Panc1 (cell line): ENCODE measurements at regions not wholly inside any gene's neighbourhood (a gene's known extent, or its start where the extent isn't known, plus 50 kb on each side); places are given as distances from the start of the nearest gene placed in this dataset.

Experiments used
- ATAC-seq: fragments of 200-7000 bp; cut with Tn5 transposase; 2 replicates; pipeline ENCODE4 v1.9.1; 2020; ENCODE audit warnings: mild to moderate bottlenecking, moderate library complexity
- BruUV-seq: library from RNA; stranded (reverse); fragments of 400-500 nt; replicated peaks from 2 replicates; lab custom pipeline; 2021; lab: Mats Ljungman, UMichigan
- CTCF ChIA-PET: fragments of 300-600 bp; sonication (Branson Sonifier 250); formaldehyde crosslinking; loops from one replicate; lab custom pipeline; 2022; ENCODE audit warnings: antibody characterized with exemption; lab: Charles Lee
- POLR2A ChIA-PET: fragments of 300-600 bp; sonication (Branson Sonifier 250); formaldehyde crosslinking; loops from one replicate; lab custom pipeline; 2022; ENCODE audit warnings: antibody characterized with exemption; lab: Charles Lee
- DNase-seq: peaks from one replicate; pipeline ENCODE4 v3.0.0-alpha.2; 2010; ENCODE audit warnings: low read depth, low spot score
- H3K27ac ChIP-seq: 2 replicates; pipeline ENCODE4 v1.5.1; 2011; ENCODE audit warnings: mild to moderate bottlenecking, low read length, inconsistent platforms
- H3K27me3 ChIP-seq: fragments of 200-500 bp; sonication (Bioruptor generic); 2 replicates; pipeline ENCODE4 v1.6.0; 2014; ENCODE audit warnings: low read length, inconsistent platforms; ENCODE audit not compliant: control insufficient read depth, insufficient read depth
- H3K36me3 ChIP-seq: fragments of 200-500 bp; sonication (Bioruptor generic); 2 replicates; pipeline ENCODE4 v1.5.1; 2014; ENCODE audit warnings: inconsistent platforms, mild to moderate bottlenecking, low read length, moderate library complexity; ENCODE audit not compliant: control insufficient read depth, insufficient read depth
- H3K4me1 ChIP-seq: 2 replicates; pipeline ENCODE4 v1.5.1; 2011; ENCODE audit warnings: inconsistent platforms, mild to moderate bottlenecking, low read length, moderate library complexity; ENCODE audit not compliant: control insufficient read depth, insufficient read depth
- H3K4me3 ChIP-seq, 2 experiments: 2 replicates each; pipeline ENCODE4 v1.5.1; 2011 to 2012; ENCODE audit warnings: low read depth in 2 of 2, low read length in 2 of 2, mild to moderate bottlenecking in 2 of 2, inconsistent platforms in 1 of 2, moderate library complexity in 1 of 2
- H3K9me3 ChIP-seq: fragments of 200-500 bp; sonication (Bioruptor generic); 2 replicates; pipeline ENCODE4 v1.5.1; 2014; ENCODE audit warnings: low read depth, mild to moderate bottlenecking, inconsistent platforms, low read length, moderate library complexity; ENCODE audit not compliant: control insufficient read depth, insufficient read depth
- CTCF ChIP-seq: fragments of 450-650 bp; IDR thresholded peaks from 2 replicates; pipeline ENCODE4 v1.5.1; 2017; ENCODE audit warnings: mild to moderate bottlenecking
- POLR2AphosphoS5 ChIP-seq: IDR thresholded peaks from 2 replicates; pipeline ENCODE4 v1.6.1; 2012; ENCODE audit warnings: mild to moderate bottlenecking, low read depth, low read length, moderate library complexity
- REST ChIP-seq, 2 experiments: IDR thresholded peaks; 2 replicates each; pipeline ENCODE4 v1.6.1; 2011 to 2012; ENCODE audit warnings: low read depth in 2 of 2, control low read depth in 1 of 2, low read length in 1 of 2, mild to moderate bottlenecking in 1 of 2, moderate library complexity in 1 of 2; ENCODE audit not compliant: insufficient read depth in 1 of 2
- SIN3A ChIP-seq: IDR thresholded peaks from 2 replicates; pipeline ENCODE4 v1.6.1; 2012; ENCODE audit warnings: low read depth, mild to moderate bottlenecking, low read length, moderate library complexity, borderline replicate concordance; ENCODE audit not compliant: insufficient read depth
- TCF7L2 ChIP-seq: IDR thresholded peaks from 2 replicates; pipeline ENCODE4 v1.6.1; 2011; ENCODE audit warnings: mild to moderate bottlenecking, low read depth, low read length, inconsistent platforms
- in situ Hi-C: cut with HindIII; loops from 2 replicates; pipeline ENCODE4 v1.10.0; 2016; ENCODE audit warnings: low sequenced_read_pairs, low pct_unique_long_range_greater_than_20kb
- intact Hi-C: fragments of 100-400 bp; cut with micrococcal nuclease; formaldehyde crosslinking; loops from one replicate; pipeline ENCODE4 v1.10.0; 2022; ENCODE audit not compliant: unreplicated experiment

- no peak for ATAC-seq
- no peaks in the 10 kb centered on the region for H3K9me3 ChIP-seq
- in situ Hi-C loops (no loop called here), intact Hi-C loops (no loop called here)
- no peak for TF ChIP-seq REST (IDR thresholded peaks at IDR 0.05; ENCODE audit: insufficient read depth in 1 of 2, low read depth in 2 of 2, low read length in 1 of 2)
- no peak for TF ChIP-seq TCF7L2
- TF ChIP-seq CTCF = no peak
- no peak for TF ChIP-seq SIN3A
- no peak for TF ChIP-seq POLR2AphosphoS5
- no peaks in the 10 kb centered on the region for H3K36me3 ChIP-seq
- 0 out of 2 replicates have a peak, but pooled peaks cover 2% of the 10 kb centered on the region for H3K27me3 ChIP-seq
- DNase-seq = no peak
- no peaks in the 10 kb centered on the region for H3K4me1 ChIP-seq
- H3K27ac ChIP-seq = no peak overlapping the region
- no peak overlapping the region for H3K4me3 ChIP-seq
- POLR2A ChIA-PET = no interaction called here
- BruUV-seq = no TSS peak
- CTCF ChIA-PET = no interaction called here
These were observed 96.8 kb upstream of the WASF3 start for GRCh38 chr13:26460648-26461047.

GRCh38 chr13:26463296-26463695 lies 94.2 kb upstream of the WASF3 start:
- intact Hi-C loops = no loop called here
- POLR2A ChIA-PET = no interaction called here
- Histone ChIP-seq H3K9me3 (no peaks in the 10 kb centered on the region), H3K27me3 (no peaks in the 10 kb centered on the region), H3K4me3 (no peak overlapping the region), H3K4me1 (no peaks in the 10 kb centered on the region), H3K36me3 (no peaks in the 10 kb centered on the region), H3K27ac (no peak overlapping the region)
- CTCF ChIA-PET = no interaction called here
- TF ChIP-seq POLR2AphosphoS5 (no peak), REST (IDR thresholded peaks at IDR 0.05; ENCODE audit: insufficient read depth in 1 of 2, low read depth in 2 of 2, low read length in 1 of 2) (no peak), CTCF (no peak), TCF7L2 (no peak), SIN3A (no peak)
- in situ Hi-C loops = no loop called here
- BruUV-seq = no TSS peak
- DNase-seq (no peak), ATAC-seq (no peak)
